B cell (primary cell): ENCODE measurements at regions not wholly inside any gene's neighbourhood (a gene's known extent, or its start where the extent isn't known, plus 50 kb on each side); places are given as distances from the start of the nearest gene placed in this dataset.

Experiments
- ATAC-seq: fragments of 200-7000 bp; cut with Tn5 transposase; one replicate; pipeline ENCODE4 v1.10.0; 2021; ENCODE audit warnings: low read depth, mild to moderate bottlenecking, moderate number of reproducible peaks, moderate library complexity
- CTCF ChIA-PET: fragments of 350-600 bp; sonication (Branson Sonifier 250); formaldehyde crosslinking; loops from one replicate; lab custom pipeline; 2021; ENCODE audit warnings: antibody characterized with exemption, inconsistent platforms; lab: Charles Lee
- POLR2A ChIA-PET: fragments of 350-600 bp; sonication (Branson Sonifier 250); formaldehyde crosslinking; loops from one replicate; lab custom pipeline; 2021; ENCODE audit warnings: antibody characterized with exemption; lab: Charles Lee
- DNase-seq: peaks from one replicate; pipeline ENCODE4 v3.0.0; 2013
- H2AFZ ChIP-seq: 2 replicates; pipeline ENCODE4 v1.6.1; 2012; ENCODE audit warnings: mild to moderate bottlenecking, low read depth, low read length; ENCODE audit not compliant: insufficient read depth, poor library complexity, severe bottlenecking
- H3K27ac ChIP-seq, 2 donors: 1 replicate in 1 of 2; 2 replicates in 1 of 2; pipeline ENCODE4 v1.5.1; 2012 to 2013; ENCODE audit warnings: low read length in 2 of 2, mild to moderate bottlenecking in 2 of 2, moderate library complexity in 1 of 2
- H3K27me3 ChIP-seq, 4 experiments: fragments of 200-600 bp in 1 of 4; sonication (generic) in 1 of 4; replicated peaks in 1 of 4; 1 replicate in 2 of 4; 2 replicates in 2 of 4; pipeline versions ENCODE4 v1.6.1 to v1.7.0; 2013 to 2016; ENCODE audit warnings: low read length in 3 of 4, mild to moderate bottlenecking in 2 of 4, mixed read lengths in 1 of 4, moderate library complexity in 1 of 4; ENCODE audit not compliant: insufficient read depth in 4 of 4, control insufficient read depth in 3 of 4; ENCODE audit errors: control extremely low read depth in 1 of 4
- H3K36me3 ChIP-seq, 2 experiments: replicated peaks in 1 of 2; 1 replicate in 1 of 2; 2 replicates in 1 of 2; pipeline versions ENCODE4 v1.6.1 to v1.7.1; 2013; ENCODE audit warnings: low read length in 1 of 2; ENCODE audit not compliant: insufficient read depth in 2 of 2, control insufficient read depth in 1 of 2; ENCODE audit errors: control extremely low read depth in 1 of 2, extremely low read depth in 1 of 2
- H3K4me1 ChIP-seq, 2 donors: fragments of 200-600 bp in 1 of 2; sonication (generic) in 1 of 2; 1 replicate in 1 of 2; 2 replicates in 1 of 2; pipeline versions ENCODE4 v1.5.1 to v1.6.1; 2013 to 2017; ENCODE audit warnings: low read length in 2 of 2; ENCODE audit not compliant: control insufficient read depth in 2 of 2, insufficient read depth in 2 of 2
- H3K4me2 ChIP-seq: replicated peaks from 2 replicates; pipeline ENCODE3; 2012; ENCODE audit warnings: mild to moderate bottlenecking, low read depth, low read length; ENCODE audit not compliant: poor library complexity, severe bottlenecking
- H3K4me3 ChIP-seq, 5 experiments: fragments of 200-600 bp in 1 of 5; sonication (generic) in 1 of 5; 1 replicate in 3 of 5; 2 replicates in 2 of 5; pipeline versions ENCODE4 v1.5.1 to v1.7.0; 2011 to 2016; ENCODE audit warnings: low read length in 4 of 5, mild to moderate bottlenecking in 4 of 5, low read depth in 2 of 5, control low read depth in 1 of 5, moderate library complexity in 1 of 5; ENCODE audit not compliant: insufficient read depth in 1 of 5; ENCODE audit errors: control extremely low read depth in 1 of 5, extremely low read depth in 1 of 5
- H3K79me2 ChIP-seq: fragments of 200-600 bp; sonication (generic); one replicate; pipeline ENCODE4 v1.6.0; 2016; ENCODE audit warnings: low read length; ENCODE audit not compliant: control insufficient read depth, insufficient read depth
- H3K9ac ChIP-seq: fragments of 200-600 bp; sonication (generic); 2 replicates; pipeline ENCODE4 v1.6.1; 2017; ENCODE audit warnings: mild to moderate bottlenecking, low read length, moderate library complexity
- H3K9me3 ChIP-seq, 3 donors: one replicate each; pipeline versions ENCODE4 v1.6.1 to v1.7.1; 2013; ENCODE audit warnings: low read length in 2 of 3; ENCODE audit not compliant: control insufficient read depth in 2 of 3, insufficient read depth in 1 of 3; ENCODE audit errors: control extremely low read depth in 1 of 3
- H4K20me1 ChIP-seq: 2 replicates; pipeline ENCODE4 v1.6.0; 2012; ENCODE audit warnings: mild to moderate bottlenecking, low read length; ENCODE audit not compliant: insufficient read depth, control insufficient read depth, poor library complexity, severe bottlenecking
- H3K27ac Mint-ChIP-seq: one replicate; pipeline ENCODE4 v1.8.0; 2021; ENCODE audit warnings: mixed read lengths
- H3K27me3 Mint-ChIP-seq: one replicate; pipeline ENCODE4 v1.8.0; 2021; ENCODE audit warnings: mixed read lengths
- H3K4me1 Mint-ChIP-seq: one replicate; pipeline ENCODE4 v1.8.0; 2021; ENCODE audit warnings: mixed read lengths
- H3K4me3 Mint-ChIP-seq: one replicate; pipeline ENCODE4 v1.8.0; 2021; ENCODE audit warnings: mixed read lengths
- H3K9me3 Mint-ChIP-seq: one replicate; pipeline ENCODE4 v1.8.0; 2022; ENCODE audit warnings: mixed read lengths; ENCODE audit not compliant: insufficient read depth
- EZH2 ChIP-seq: IDR thresholded peaks from 2 replicates; pipeline ENCODE4 v1.6.1; 2012; ENCODE audit warnings: borderline replicate concordance, low read depth, mild to moderate bottlenecking, moderate library complexity, low read length; ENCODE audit not compliant: insufficient read depth, poor library complexity, severe bottlenecking
- WGBS: methylation state at CpG from one replicate; pipeline ENCODE4 v1.1.5; 2013; ENCODE audit warnings: missing lambda C conversion rate; ENCODE audit not compliant: insufficient coverage; 5-methylcytosine and 5-hydroxymethylcytosine counted together
- intact Hi-C: fragments of 100-400 bp; cut with micrococcal nuclease; formaldehyde crosslinking; loops from one replicate; pipeline ENCODE4 v1.10.0; 2022
- TF ChIP-seq, protein P1 (sequence below): fragments of 200-600 bp; IDR thresholded peaks from one replicate; pipeline ENCODE4 v1.8.0; 2022; ENCODE audit warnings: antibody characterized with exemption, mild to moderate bottlenecking

DNA sequence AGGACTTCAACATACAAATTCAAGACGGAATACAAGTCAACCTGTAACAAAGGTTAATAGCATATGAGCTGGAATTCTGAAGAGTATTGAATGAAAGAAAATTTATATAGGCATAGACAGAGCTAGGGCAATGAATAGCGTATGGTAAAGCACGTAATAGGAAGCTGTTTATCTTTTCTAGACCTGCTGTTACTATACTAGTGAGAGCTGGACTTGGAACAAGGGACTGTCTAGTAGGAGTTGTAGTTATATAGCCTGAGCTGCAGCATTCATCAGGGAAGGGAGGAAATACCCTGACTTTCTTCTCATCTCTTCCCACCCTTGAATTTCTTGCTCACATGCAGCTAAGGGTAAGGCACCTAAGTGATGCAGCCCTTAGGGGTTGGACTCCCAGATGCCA, 67.5 kb upstream of the PRLR start:
- DNase-seq (no peak), ATAC-seq (no peak)
- 92% methylated on average over 2 of the region's 3 CpGs for WGBS
- H3K79me2 ChIP-seq: no peaks in the 10 kb centered on the region
- no peak overlapping the region for H3K27ac Mint-ChIP-seq
- H3K27me3 Mint-ChIP-seq: peaks cover 2% of the 10 kb centered on the region
- CTCF ChIA-PET: no interaction called here
- intact Hi-C loops: no loop called here
- no peak overlapping the region for H3K4me3 ChIP-seq
- H3K27me3 ChIP-seq: no peaks in the 10 kb centered on the region
- no peak overlapping the region for H3K9ac ChIP-seq
- TF ChIP-seq, protein P1, sequence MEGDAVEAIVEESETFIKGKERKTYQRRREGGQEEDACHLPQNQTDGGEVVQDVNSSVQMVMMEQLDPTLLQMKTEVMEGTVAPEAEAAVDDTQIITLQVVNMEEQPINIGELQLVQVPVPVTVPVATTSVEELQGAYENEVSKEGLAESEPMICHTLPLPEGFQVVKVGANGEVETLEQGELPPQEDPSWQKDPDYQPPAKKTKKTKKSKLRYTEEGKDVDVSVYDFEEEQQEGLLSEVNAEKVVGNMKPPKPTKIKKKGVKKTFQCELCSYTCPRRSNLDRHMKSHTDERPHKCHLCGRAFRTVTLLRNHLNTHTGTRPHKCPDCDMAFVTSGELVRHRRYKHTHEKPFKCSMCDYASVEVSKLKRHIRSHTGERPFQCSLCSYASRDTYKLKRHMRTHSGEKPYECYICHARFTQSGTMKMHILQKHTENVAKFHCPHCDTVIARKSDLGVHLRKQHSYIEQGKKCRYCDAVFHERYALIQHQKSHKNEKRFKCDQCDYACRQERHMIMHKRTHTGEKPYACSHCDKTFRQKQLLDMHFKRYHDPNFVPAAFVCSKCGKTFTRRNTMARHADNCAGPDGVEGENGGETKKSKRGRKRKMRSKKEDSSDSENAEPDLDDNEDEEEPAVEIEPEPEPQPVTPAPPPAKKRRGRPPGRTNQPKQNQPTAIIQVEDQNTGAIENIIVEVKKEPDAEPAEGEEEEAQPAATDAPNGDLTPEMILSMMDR: no peak
- TF ChIP-seq EZH2: no peak
- H3K4me3 Mint-ChIP-seq: no peak overlapping the region
- H3K4me1 Mint-ChIP-seq: peaks cover 4% of the 10 kb centered on the region
- no peak overlapping the region for H2AFZ ChIP-seq
- H3K9me3 Mint-ChIP-seq: peaks cover 2% of the 10 kb centered on the region
- no peaks in the 10 kb centered on the region for H3K4me1 ChIP-seq
- no peak overlapping the region for H3K4me2 ChIP-seq
- H4K20me1 ChIP-seq: no peaks in the 10 kb centered on the region
- POLR2A ChIA-PET: no interaction called here
- H3K9me3 ChIP-seq: peaks cover 0 to 5% (median 0%) of the 10 kb centered on the region in 3 donors
- H3K27ac ChIP-seq: no peak overlapping the region
- no peaks in the 10 kb centered on the region for H3K36me3 ChIP-seq

DNA sequence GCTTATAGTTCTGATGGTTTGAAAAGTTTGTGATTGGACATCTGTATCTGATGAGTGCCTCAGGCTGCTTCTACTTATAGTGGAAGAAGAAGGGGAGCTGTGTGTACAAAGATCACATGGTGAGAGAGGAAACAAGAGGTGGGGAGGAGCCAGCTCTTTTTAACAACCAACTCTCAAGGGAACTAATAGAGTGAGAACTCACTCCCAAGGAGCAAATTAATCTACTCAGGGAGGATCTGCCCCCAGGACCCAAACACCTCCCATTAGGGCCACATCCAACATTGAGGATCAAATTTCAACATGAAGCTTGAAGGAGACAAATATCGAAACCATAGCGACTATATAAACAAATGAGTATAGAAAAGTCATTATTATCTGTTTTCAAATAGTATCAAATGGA, 64.7 kb upstream of the PRLR start:
- H3K9me3 Mint-ChIP-seq: peaks cover 4% of the 10 kb centered on the region
- Histone ChIP-seq H3K79me2 (no peaks in the 10 kb centered on the region), H3K9me3 (peaks cover 0 to 5% (median 0%) of the 10 kb centered on the region in 3 donors), H3K4me2 (no peak overlapping the region), H3K27ac (no peak overlapping the region), H3K36me3 (no peaks in the 10 kb centered on the region), H3K27me3 (no peaks in the 10 kb centered on the region), H3K9ac (no peak overlapping the region), H4K20me1 (no peaks in the 10 kb centered on the region), H3K4me3 (no peak overlapping the region), H3K4me1 (no peaks in the 10 kb centered on the region), H2AFZ (no peak overlapping the region)
- TF ChIP-seq EZH2: no peak
- TF ChIP-seq, protein P1: no peak
- ATAC-seq (no peak), DNase-seq (no peak)
- no CpG with 5 or more reads among the region's 2 CpGs for WGBS
- no peak overlapping the region for H3K27ac Mint-ChIP-seq
- no peak overlapping the region for H3K4me3 Mint-ChIP-seq
- intact Hi-C loops: no loop called here
- peaks cover 4% of the 10 kb centered on the region for H3K4me1 Mint-ChIP-seq
- ChIA-PET CTCF (no interaction called here), POLR2A (no interaction called here)
- no peaks in the 10 kb centered on the region for H3K27me3 Mint-ChIP-seq
